GM04503 (cell line): ENCODE measurements at regions not wholly inside any gene's neighbourhood (a gene's known extent, or its start where the extent isn't known, plus 50 kb on each side); places are given as distances from the start of the nearest gene placed in this dataset.
A peak's percentile ranks its signal among the peaks of the same experiment; 100 is the strongest.

Source experiments
- DNase-seq: peaks from one replicate; pipeline ENCODE4 v3.0.0-alpha.2; 2012; ENCODE audit warnings: low read depth

- DNase-seq = no peak
Observed at GRCh38 chr18:25810736-25811135, 279.7 kb downstream of the SS18 start.

GRCh38 chr18:25805939-25806338 lies 284.5 kb downstream of the SS18 start:
- no peak for DNase-seq

GRCh38 chr18:25805323-25805722 lies 285.1 kb downstream of the SS18 start:
- peak; percentile 93 for DNase-seq

- DNase-seq = no peak
Observed at GRCh38 chr18:25799231-25799630, 291.2 kb downstream of the SS18 start.

- DNase-seq = no peak
Observed at GRCh38 chr18:25798046-25798445, 292.4 kb downstream of the SS18 start.

- DNase-seq = no peak
Observed at GRCh38 chr18:25795213-25795612, 295.2 kb downstream of the SS18 start.

- no peak for DNase-seq
Observed at GRCh38 chr18:25787276-25787675, 303.1 kb downstream of the SS18 start.

- DNase-seq = peak; percentile 70
Observed at GRCh38 chr18:25786758-25787157, 303.7 kb downstream of the SS18 start.

- no peak for DNase-seq
Observed at GRCh38 chr18:25780105-25780504, 310.3 kb downstream of the SS18 start.

GRCh38 chr18:25771796-25772195 lies 318.6 kb downstream of the SS18 start:
- no peak for DNase-seq

- DNase-seq = no peak
Observed at GRCh38 chr18:25764777-25765176, 325.6 kb downstream of the SS18 start.

- no peak for DNase-seq
Observed at GRCh38 chr18:25759111-25759510, 331.3 kb downstream of the SS18 start.

- no peak for DNase-seq
Observed at GRCh38 chr18:25743646-25744151, 346.7 kb downstream of the SS18 start.

- no peak for DNase-seq
Observed at GRCh38 chr18:25739376-25739775, 351.0 kb downstream of the SS18 start.

- DNase-seq = peak; percentile 90
Observed at GRCh38 chr18:25737710-25738311, 352.6 kb downstream of the SS18 start.

GRCh38 chr18:25736516-25736915 lies 353.9 kb downstream of the SS18 start:
- no peak for DNase-seq

- no peak for DNase-seq
Observed at GRCh38 chr18:25735459-25735858, 355.0 kb downstream of the SS18 start.

- no peak for DNase-seq
Observed at GRCh38 chr18:25734336-25734735, 356.1 kb downstream of the SS18 start.

- DNase-seq = no peak
Observed at GRCh38 chr18:25732862-25733261, 357.6 kb downstream of the SS18 start.

- DNase-seq = no peak
Observed at GRCh38 chr18:25729072-25729471, 361.3 kb downstream of the SS18 start.

- DNase-seq = no peak
Observed at GRCh38 chr18:25727281-25727985, 363.0 kb downstream of the SS18 start.

GRCh38 chr18:25726298-25726697 lies 364.1 kb downstream of the SS18 start:
- DNase-seq = no peak

GRCh38 chr18:25725501-25725900 lies 364.9 kb downstream of the SS18 start:
- no peak for DNase-seq

GRCh38 chr18:25724997-25725396 lies 365.4 kb downstream of the SS18 start:
- no peak for DNase-seq
